ENCODE measurements at regions not wholly inside any gene's neighbourhood (a gene's known extent, or its start where the extent isn't known, plus 50 kb on each side); places are given as distances from the start of the nearest gene placed in this dataset.
"Not testable (repeated sequence)": the region's sequence is repeated elsewhere in the genome, so short reads cannot be mapped to it uniquely, and the experiment has no call there.

DNA sequence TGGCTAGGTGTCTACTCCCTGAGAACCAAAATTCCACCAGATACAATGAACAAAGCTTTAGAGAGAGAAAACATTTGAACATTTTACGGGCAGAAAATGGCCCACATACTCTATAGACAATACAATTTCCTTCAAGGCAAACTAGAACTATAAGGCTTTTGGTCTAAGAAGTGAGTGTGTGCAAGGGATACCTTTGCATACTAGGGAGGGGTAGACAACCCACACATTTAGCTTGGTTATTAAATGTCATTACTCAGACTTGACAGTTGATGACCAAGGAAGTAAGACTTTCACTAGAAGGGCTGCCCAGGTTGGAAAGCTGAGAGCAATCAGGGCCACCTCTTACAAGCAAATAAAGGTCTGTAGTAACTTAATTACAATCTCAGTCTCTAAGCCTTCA, 64.0 kb upstream of the PLEKHM1 start:
- H3K4me3 ChIP-seq (ENCODE audit: low read depth, low read length); DNase-seq (ENCODE audit: low read depth): not testable (repeated sequence)

DNA sequence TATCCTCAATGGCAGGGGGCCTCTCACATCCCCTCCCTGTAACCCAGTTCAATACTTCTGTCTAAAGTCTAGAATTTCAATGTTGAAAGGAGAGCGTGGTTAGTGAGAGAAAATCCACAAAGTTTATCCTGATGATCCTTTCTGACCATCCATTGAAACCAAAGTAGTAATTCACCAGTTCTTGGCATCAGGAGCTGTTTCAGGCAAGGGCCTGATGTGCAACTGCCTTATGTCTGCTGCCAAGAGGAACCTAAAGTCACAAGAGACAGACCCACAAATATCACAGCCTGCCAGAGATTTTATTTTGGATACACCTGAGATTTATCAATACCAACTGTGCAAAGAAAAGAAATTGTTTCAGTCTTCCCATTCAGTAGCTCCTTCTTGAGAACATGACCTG, 68.3 kb upstream of the PLEKHM1 start:
- not testable (repeated sequence) for H3K4me3 ChIP-seq (ENCODE audit: low read depth, low read length); DNase-seq (ENCODE audit: low read depth)

DNA sequence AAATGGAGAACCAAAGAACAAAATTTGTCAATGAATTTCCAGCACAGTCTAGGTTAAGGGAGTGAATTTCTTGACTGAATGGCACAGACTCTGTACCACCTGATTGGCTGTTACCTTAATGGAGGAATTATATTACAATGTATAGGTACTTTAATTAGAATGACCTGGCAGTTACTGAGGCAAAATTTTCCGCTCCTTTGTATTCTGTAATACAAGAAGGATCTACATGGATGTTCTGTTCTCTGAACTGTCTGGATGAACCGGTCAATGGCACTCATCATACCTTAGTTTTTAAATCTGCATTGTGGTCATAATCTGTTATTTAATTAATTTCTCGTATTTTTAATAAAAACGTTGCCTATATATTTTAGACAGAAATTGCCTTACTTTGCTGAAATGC, 72.3 kb upstream of the PLEKHM1 start:
- DNase-seq (ENCODE audit: low read depth); H3K4me3 ChIP-seq (ENCODE audit: low read depth, low read length): not testable (repeated sequence)

DNA sequence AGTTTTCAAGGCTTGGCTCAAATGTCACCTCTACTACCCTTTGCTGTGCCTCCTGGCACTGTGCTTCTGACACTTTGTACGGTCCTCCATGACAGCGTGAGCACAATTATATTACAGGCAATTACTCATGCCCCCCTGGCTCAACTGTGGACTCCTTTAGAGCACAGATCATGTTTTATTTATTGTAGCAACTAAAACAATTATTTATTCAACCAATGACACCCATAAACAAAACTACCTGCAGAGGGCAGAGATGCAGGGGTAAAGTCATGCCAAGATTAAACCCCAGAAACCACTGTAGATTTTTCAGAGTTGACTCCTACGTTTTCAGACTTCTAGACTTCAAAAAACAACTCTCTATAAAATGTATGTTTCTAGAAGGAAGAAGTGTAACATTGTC, 72.8 kb upstream of the PLEKHM1 start:
- H3K4me3 ChIP-seq (ENCODE audit: low read depth, low read length); DNase-seq (ENCODE audit: low read depth): not testable (repeated sequence)

DNA sequence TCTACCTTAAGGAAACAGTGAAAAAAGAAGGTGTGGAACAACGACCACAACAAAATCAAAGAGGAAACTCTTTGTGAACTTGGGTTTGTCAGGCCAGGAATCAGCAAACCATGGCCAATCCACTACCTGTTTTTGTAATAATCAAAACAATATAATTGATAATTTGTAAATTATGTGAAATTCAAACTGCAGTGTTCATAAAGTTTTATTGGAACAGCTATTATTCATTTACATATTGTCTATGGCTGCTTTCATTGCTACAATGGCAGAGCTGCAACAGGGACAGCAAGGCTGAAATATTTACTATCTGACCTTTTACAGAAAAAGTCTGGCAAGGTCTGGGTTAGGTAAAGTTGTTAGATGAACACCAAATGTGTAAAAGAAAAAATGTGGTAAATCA, 77.8 kb upstream of the PLEKHM1 start:
- not testable (repeated sequence) for DNase-seq (ENCODE audit: low read depth); H3K4me3 ChIP-seq (ENCODE audit: low read depth, low read length)

DNA sequence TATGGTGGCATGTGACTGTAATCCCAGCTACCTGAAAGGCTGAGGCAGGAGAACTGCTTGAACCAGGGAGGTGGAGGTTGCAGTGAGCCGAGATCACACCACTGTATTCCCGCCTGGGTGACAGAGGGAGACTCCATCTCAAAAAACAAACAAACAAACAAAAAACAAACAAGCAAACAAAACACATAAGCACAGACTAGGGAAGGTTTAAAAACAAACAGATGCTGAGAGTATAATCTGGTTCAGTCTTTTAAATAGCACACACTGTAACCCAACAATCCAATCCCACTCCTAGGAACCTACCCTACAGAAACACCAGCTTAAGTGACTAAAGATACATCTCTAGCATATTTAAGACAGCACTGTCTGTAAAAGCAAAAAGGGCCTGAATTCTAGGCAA, 82.8 kb upstream of the PLEKHM1 start:
- not testable (repeated sequence) for H3K4me3 ChIP-seq (ENCODE audit: low read depth, low read length); DNase-seq (ENCODE audit: low read depth)

DNA sequence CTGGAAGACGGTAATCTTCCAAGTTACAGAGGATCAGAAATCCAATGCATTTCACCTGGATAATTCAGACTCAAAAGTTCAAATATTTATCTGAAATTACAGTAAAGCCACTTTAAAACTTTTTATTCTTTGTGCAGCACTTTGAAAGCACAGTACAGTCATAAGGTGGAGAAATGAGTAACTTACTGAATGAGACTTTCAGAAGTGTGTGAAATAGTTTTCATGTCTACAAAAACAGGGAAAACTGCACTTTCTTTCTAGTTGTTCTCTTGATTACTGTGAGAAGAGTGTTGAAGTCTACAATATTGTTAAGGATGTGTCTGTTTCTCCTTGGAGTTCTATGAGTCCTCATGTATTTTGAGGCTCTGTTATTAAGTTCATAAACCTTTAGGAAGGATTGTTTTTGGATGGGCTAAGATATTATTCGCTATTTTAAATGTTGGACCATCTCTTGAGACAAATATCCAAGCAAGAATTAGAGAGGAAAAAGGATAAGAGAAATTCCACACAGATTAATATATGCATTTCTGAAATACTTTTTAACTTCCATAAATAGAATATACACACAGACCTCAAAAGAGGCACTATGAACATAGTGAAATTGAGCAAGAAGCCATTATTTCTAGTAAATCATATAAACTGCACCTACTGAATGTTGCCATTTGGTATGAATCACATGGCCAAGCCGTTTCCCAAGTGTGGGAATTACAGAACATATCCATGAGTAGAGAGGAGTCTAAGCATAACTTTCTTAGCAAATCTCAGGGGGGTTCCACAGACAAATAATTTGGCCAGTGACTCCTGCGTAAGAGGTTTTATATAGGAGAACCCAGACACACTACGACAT, 83.6 kb upstream of the PLEKHM1 start:
- no peak overlapping the region for H3K4me3 ChIP-seq (ENCODE audit: low read depth, low read length)
- peak; percentile 36 for DNase-seq (ENCODE audit: low read depth)

DNA sequence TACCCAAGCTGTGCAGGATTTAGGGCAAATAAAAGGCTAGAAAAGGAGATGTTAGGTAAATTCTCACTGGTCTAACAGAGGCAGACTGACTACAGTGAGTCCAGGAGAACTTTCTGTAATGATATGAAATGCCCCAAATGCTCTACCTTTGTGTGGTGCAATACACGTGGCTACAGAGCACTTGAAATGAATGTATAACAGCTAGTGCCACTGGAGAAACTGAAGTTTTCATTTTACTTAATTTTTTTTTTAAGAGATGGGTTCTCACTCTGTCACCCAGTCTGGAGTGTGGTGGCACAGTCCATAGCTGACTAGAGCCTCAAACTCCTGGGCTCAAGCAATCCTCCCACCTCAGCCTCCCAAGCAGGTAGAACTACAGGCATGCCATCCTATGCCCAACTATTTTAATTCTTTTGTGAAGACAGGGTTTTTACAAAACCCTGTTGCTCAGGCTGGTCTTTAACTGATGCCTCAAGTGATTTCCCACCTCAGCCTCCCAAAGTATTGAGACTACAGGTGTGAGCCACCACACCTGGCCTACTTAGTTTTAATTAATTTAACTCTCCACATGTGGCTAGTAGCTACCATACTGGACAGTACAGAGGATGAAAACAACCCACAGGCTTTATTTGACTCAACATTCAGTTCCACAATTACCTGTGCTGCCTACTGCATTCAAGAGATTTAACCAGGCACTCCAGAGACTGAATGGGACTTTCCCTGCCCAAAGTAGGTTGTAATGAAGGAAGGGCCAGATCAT, 84.8 kb upstream of the PLEKHM1 start:
- DNase-seq (ENCODE audit: low read depth) = no peak

DNA sequence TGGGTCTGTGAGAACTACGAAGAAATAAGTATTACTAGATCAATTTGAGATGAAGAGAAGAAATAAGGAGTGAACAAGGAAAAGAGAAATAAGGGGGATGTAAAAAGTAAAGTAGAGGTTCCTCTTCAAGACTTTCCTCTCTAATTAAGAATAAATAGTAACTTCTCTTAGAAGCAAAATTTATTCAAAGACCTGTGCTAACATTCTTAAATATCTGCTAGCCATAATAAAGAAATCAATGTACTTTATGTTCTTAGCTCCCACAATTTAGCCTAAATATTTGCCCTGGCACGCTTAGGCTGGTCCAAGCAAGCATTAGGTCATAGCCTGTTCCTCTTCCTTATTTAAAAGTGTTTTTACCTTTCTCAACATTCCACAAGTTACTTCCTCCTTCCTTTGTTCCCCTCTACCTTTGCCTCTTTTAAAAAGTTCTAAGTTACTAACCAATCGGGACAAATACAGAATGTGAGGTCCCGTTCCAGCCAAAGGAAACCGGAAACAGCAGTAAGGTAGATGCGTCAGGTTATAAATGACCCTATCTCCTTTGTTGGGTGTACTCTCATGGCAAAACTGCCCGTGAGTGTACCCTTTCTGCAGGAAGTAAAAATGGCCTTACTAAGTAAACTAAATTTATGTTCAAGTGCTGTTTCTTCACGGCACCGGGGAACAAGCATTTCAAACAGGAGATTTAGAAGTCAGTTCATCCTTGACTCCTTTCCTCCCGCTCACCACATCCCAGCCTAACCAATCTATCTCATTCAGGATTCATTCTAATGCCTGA, 86.2 kb upstream of the PLEKHM1 start:
- H3K4me3 ChIP-seq (ENCODE audit: low read depth, low read length); DNase-seq (ENCODE audit: low read depth): not testable (repeated sequence)

More for the DNA sequence above, 84.8 kb upstream of the PLEKHM1 start:
- no peak overlapping the region for H3K4me3 ChIP-seq (ENCODE audit: low read depth, low read length)

DNA sequence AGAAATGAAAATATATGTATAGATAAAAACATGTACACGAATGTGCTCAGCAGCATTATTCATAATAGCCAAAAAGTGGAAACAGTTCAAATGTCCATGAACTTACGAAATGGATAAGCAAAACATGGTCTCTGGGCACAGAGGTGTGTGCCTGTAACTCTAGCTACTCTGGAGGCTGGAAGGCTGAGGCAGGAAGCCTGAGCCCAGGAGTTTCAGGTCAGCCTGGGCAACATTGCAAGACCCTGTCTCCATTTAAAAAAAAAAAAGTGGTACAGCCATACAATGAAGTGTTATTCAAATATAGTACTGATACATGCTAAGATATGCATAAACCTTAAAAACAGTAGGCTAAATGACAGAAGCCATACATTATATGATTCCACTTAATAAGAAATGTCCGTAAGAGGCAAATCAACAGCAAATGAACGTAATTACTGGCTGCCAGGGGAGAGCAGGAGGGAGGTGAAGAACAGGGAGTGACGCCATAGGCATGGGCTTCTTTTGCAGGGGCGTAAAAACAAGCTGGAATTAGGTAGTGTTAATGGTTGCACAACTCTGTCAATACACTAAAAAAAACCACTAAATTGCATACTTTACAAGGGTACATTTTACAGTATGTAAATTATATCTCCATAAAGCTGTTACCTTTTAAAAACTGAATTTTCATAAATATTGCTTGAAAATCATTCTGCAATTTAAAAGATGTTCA, 87.2 kb upstream of the PLEKHM1 start:
- H3K4me3 ChIP-seq (ENCODE audit: low read depth, low read length) = no peak overlapping the region
- DNase-seq (ENCODE audit: low read depth) = no peak

DNA sequence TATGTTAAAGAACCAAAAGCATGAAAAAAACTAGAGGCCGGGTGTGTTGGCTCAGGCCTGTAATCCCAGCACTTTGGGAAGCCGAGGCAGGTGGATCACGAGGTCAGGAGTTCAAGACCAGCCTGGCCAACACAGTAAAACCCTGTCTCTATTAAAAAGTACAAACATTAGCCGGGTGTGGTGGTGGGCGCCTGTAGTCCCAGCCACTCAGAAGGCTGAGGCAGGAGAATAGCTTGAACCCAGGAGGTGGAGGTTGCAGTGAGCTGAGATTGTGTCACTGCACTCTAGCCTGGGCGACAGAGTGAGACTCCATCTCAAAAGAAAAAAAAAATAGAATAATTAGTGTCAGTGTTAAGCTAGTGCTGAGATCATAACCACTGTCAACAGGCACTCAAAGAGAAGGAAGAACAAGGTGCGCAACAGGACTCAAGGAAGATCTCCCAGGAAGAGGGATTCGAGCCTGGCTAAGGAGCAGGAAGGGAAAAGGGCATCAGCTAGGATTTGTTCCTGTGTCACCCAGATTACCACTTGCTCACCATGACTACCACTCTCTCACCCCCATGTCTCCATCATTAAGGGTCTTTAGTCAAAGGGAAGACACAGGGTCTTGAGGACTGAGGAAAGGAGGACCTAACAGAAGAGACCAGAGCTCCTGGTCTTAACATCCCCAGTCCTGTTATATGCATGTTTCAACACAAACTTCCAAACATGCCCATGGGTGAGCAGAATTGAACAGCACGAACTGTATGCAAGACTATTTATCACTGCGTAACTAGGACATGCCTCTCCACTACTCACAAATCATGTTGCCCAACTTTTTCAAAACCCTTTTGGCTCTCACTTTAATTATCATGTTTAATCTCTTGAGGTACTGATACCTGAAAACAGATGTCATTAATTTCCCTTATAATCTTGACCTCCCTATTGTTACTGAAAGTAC, 88.3 kb upstream of the PLEKHM1 start:
- no peak for DNase-seq (ENCODE audit: low read depth)
- H3K4me3 ChIP-seq (ENCODE audit: low read depth, low read length) = no peak overlapping the region

DNA sequence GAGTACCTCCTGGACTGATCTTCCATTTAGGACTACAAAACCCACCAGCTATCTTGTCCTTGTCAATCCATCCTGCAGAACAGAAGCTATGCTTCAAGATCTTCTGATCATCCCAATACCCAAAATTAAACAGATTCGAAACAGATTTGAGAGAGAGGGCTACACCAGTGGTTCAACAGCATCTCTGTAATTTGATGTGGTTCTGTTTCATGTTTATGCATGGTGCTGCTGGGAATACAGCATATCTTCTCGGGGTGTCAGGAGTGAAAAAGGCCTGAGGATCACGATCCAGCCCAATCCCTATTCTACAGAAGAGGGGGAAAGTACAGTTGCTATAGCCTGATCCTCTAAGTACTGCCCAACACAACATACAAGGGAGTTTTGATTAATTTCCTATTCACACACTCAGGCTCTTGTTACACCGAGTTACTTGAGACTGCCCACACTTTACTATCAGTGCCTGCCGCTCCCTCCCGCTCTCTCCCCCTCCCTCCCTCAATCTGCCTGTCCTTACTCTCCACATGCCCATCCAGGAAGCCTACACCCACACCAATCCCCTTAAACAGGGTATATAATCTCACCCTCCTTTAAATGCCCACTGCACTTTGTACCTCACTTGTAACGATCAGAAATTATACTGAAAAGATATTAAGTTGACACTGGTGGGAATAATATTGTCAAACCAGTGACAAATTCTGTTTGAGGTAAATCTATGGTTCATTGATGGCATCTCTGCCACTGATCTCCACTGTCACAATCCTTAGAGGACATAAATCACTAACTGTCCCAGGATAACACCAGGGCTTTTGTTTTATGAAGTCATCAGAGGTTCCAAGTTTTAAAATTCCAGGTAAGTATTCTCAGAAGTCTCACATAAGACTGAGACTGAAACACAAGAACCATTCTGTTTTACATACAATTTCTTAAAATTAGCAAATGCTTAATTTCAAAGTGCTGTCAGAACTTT, 89.3 kb upstream of the PLEKHM1 start:
- DNase-seq (ENCODE audit: low read depth) = no peak
- no peak overlapping the region for H3K4me3 ChIP-seq (ENCODE audit: low read depth, low read length)

DNA sequence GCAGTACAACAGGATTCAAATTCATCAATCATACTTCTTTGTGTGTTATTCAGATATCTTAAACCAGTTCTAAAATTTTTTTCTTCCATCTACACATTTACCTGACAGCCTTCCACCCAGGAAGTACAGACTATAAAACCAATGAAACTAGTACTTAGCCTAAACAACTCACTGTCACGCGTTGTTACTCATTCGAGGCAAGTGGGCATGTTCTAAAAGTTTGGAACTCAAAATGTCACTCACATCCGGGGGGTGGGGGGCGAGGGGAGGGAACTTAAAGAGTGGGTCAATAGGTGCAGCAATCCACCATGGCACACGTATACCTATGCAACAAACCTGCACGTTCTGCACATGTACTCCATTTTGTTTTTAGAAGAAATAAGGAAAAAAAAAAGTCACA, 90.4 kb upstream of the PLEKHM1 start:
- no peak overlapping the region for H3K4me3 ChIP-seq (ENCODE audit: low read depth, low read length)
- no peak for DNase-seq (ENCODE audit: low read depth)

DNA sequence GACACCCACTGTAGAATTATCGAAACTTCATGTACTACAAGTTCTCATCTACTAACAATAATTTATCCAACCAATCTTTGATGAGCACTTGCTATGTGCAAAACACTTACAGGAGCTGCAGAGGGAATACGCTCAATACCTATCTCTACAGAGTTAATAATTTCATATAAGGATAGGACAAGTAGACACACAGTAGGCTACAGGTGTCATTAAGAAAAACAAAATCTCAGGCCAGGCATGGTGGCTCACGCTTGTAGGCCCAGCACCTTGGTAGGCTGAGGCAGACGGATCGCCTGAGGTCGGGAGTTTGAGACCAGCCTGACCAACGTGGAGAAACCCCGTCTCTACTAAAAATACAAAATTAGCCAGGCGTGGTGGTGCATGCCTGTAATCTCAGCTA, 91.3 kb upstream of the PLEKHM1 start:
- no peak for DNase-seq (ENCODE audit: low read depth)
- no peak overlapping the region for H3K4me3 ChIP-seq (ENCODE audit: low read depth, low read length)

DNA sequence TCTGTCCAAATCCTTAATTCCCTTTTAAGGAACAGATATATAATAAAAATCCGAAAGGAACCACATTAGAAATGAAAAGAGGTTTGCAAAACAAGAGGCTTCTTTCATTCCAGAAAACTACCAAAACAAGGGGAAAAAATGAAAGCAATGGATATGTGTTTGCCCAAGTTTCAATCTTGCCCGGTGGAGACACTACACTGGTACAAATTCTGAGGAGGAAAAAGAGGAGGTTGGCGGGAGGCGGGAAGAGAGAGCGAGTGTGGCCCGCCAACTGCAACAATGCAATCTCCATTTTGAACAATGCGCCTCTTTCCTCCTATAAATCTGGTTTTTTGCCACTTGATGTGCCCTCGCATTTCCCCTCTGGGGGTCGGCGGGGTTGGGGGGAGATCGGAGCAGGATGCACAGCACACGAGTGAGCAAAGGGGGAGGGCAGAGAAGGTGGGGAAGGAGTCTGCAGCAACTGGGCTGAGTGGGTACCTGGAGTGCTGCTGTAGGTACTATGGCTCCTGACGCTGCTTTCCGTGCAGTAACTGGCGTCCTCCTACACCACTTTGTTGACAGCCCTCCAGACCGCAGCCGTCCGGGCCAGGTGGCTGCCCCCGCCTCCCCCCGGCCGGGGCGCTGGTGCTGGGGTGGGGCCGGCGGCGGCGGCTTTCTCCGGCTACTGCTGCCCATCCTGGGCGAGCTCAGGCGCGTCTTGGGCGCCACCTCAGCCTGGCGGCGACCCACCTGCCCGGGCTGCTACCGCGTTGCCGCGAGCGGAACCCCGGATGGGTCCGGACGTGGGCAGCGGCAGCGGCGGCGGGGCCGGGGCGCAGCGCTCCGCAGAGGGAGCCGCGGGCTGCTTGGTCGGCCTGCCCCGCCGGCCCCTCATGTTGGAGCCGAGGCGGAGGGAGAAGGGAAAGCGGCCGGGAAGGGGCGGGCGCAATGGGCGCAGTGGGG, 93.8 kb upstream of the PLEKHM1 start:
- DNase-seq (ENCODE audit: low read depth) = no peak

DNA sequence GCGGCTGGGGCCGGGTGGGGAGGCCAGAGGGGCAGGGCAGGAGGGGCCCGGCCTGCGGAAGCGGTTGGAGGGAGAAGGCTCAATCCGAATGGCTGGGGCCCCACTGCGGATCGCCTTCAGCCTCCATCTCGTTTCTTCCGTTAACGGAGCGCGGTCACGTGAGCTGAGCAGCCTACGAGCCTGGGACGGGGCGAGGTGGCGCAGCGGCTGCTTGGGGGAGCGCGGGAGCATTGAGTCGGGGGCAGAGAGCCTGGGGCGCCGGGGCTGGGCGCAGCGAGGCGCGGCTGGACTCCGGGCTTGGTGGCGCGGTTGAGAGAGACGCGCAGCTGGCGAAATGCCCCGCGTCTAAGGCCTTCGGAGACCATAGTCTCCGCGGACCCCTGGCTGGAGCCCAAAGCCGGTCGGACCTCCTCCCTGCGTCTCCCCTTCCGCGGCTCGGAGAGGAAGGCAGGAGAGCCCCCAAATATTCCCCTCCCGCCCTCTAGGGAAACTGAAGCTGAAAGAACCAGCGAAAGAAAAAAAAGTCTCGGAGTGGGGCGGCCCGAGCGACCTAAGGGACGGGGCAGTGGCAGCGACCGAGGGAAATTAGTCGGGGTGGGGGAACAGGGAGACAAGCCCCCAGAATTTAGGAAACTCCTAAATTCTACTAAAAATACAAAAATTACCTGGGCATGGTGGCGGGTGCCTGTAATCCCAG, 94.7 kb upstream of the PLEKHM1 start:
- peak; percentile 18 for DNase-seq (ENCODE audit: low read depth)
- peak overlapping the region; percentile 71 for H3K4me3 ChIP-seq (ENCODE audit: low read depth, low read length)

More for the DNA sequence above, 93.8 kb upstream of the PLEKHM1 start:
- peak overlapping the region; percentile 71 for H3K4me3 ChIP-seq (ENCODE audit: low read depth, low read length)
